Spleen (tissue), 7 donors: ENCODE measurements at regions not wholly inside any gene's neighbourhood (a gene's known extent, or its start where the extent isn't known, plus 50 kb on each side); places are given as distances from the start of the nearest gene placed in this dataset.

ENCODE experiments used
- CTCF ChIP-seq, 11 experiments: fragments of 200-600 bp in 7 of 11; fragments of 450-650 bp in 4 of 11; sonication (generic) in 4 of 11; IDR thresholded peaks in 8 of 11; conservative IDR thresholded peaks in 3 of 11; 1 replicate in 7 of 11; 2 replicates in 4 of 11; pipeline versions ENCODE4 v1.4.0 to v1.8.0; 2016 to 2021; ENCODE audit warnings: antibody characterized with exemption in 11 of 11, inconsistent platforms in 4 of 11, mild to moderate bottlenecking in 1 of 11
- POLR2A ChIP-seq, 3 donors: fragments of 450-650 bp; IDR thresholded peaks; one replicate each; pipeline ENCODE4 v1.5.1; 2017; ENCODE audit warnings: antibody characterized with exemption in 3 of 3, mild to moderate bottlenecking in 1 of 3
- POLR2AphosphoS5 ChIP-seq, 3 donors: sonication (generic); formaldehyde crosslinking; IDR thresholded peaks; one replicate each; pipeline ENCODE4 v1.5.1; 2017; ENCODE audit warnings: antibody characterized with exemption in 3 of 3
- donor health status: DM: no; HTN: no; CAD: no; lungs with moderate emphysema.
- donor health status: DM: no; HTN: no; CAD: no.
- donor health status: DM: no; HTN: no; CAD: no.

GRCh38 chr10:10307551-10307950, 710.1 kb upstream of the CELF2 start:
- TF ChIP-seq CTCF (IDR thresholded peaks at IDR 0.05 in 8 of 11, conservative IDR thresholded peaks at IDR 0.05 in 3 of 11) (no peak), POLR2AphosphoS5 (IDR thresholded peaks at IDR 0.05) (no peak), POLR2A (IDR thresholded peaks at IDR 0.05) (no peak)
